Suprapubic skin (tissue), 4 donors: ENCODE measurements at regions not wholly inside any gene's neighbourhood (a gene's known extent, or its start where the extent isn't known, plus 50 kb on each side); places are given as distances from the start of the nearest gene placed in this dataset.
"Not testable (repeated sequence)": the region's sequence is repeated elsewhere in the genome, so short reads cannot be mapped to it uniquely, and the experiment has no call there.

ENCODE experiments used
- DNase-seq, 2 donors: peaks; one replicate each; pipeline ENCODE4 v3.0.0-alpha.2; 2019; ENCODE audit warnings: low spot score in 2 of 2
- H3K27ac ChIP-seq: fragments of 200-600 bp; sonication (generic); one replicate; pipeline ENCODE4 v1.5.1; 2019
- H3K27me3 ChIP-seq: fragments of 200-600 bp; sonication (generic); one replicate; pipeline ENCODE4 v1.5.1; 2019
- H3K36me3 ChIP-seq: fragments of 200-600 bp; sonication (generic); one replicate; pipeline ENCODE4 v1.5.1; 2019
- H3K4me1 ChIP-seq: fragments of 200-600 bp; sonication (generic); one replicate; pipeline ENCODE4 v1.5.1; 2019
- H3K4me3 ChIP-seq: fragments of 200-600 bp; sonication (generic); one replicate; pipeline ENCODE4 v1.5.1; 2019; ENCODE audit warnings: mild to moderate bottlenecking
- H3K9me3 ChIP-seq: fragments of 200-600 bp; sonication (generic); one replicate; pipeline ENCODE4 v1.5.1; 2019
- CTCF ChIP-seq, 2 donors: fragments of 200-600 bp in 1 of 2; fragments of 450-650 bp in 1 of 2; sonication (generic) in 1 of 2; IDR thresholded peaks; one replicate each; pipeline ENCODE4 v1.5.1; 2016 to 2019; ENCODE audit warnings: antibody characterized with exemption in 2 of 2, mild to moderate bottlenecking in 1 of 2, moderate library complexity in 1 of 2
- EP300 ChIP-seq: sonication (generic); formaldehyde crosslinking; IDR thresholded peaks from one replicate; pipeline ENCODE4 v1.6.1; 2017; ENCODE audit warnings: antibody characterized with exemption
- POLR2A ChIP-seq, 2 donors: fragments of 450-650 bp; IDR thresholded peaks; one replicate each; pipeline ENCODE4 v1.6.1; 2017; ENCODE audit warnings: antibody characterized with exemption in 2 of 2, mild to moderate bottlenecking in 2 of 2, moderate library complexity in 2 of 2
- POLR2AphosphoS5 ChIP-seq, 3 donors: sonication (generic); formaldehyde crosslinking; IDR thresholded peaks; one replicate each; pipeline ENCODE4 v1.6.1; 2017; ENCODE audit warnings: antibody characterized with exemption in 3 of 3
- WGBS: methylation state at CpG from one replicate; pipeline ENCODE4 v1.1.5; 2018; 5-methylcytosine and 5-hydroxymethylcytosine counted together

- no peak for TF ChIP-seq POLR2A (IDR thresholded peaks at IDR 0.05)
- no peak for TF ChIP-seq EP300
- no peak for TF ChIP-seq POLR2AphosphoS5 (IDR thresholded peaks at IDR 0.05)
- no peak for TF ChIP-seq CTCF (IDR thresholded peaks at IDR 0.05)
- H3K36me3 ChIP-seq, result no peaks in the 10 kb centered on the region
- H3K27ac ChIP-seq, result no peak overlapping the region
- H3K4me3 ChIP-seq, result no peak overlapping the region
- no peaks in the 10 kb centered on the region for H3K9me3 ChIP-seq
- H3K27me3 ChIP-seq, result no peaks in the 10 kb centered on the region
- no peak for DNase-seq
- 82% methylated on average over 6 of the region's 6 CpGs for WGBS
- peaks cover 28% of the 10 kb centered on the region for H3K4me1 ChIP-seq
These were observed 82.8 kb downstream of the BTG1 start for GRCh38 chr12:92062539-92063493.

GRCh38 chr12:92061061-92061460, 84.6 kb downstream of the BTG1 start:
- TF ChIP-seq CTCF (IDR thresholded peaks at IDR 0.05) (no peak), POLR2A (IDR thresholded peaks at IDR 0.05) (no peak), EP300 (no peak), POLR2AphosphoS5 (IDR thresholded peaks at IDR 0.05) (no peak)
- Histone ChIP-seq H3K9me3 (no peaks in the 10 kb centered on the region), H3K27me3 (no peaks in the 10 kb centered on the region), H3K36me3 (no peaks in the 10 kb centered on the region), H3K27ac (no peak overlapping the region), H3K4me1 (peaks cover 28% of the 10 kb centered on the region), H3K4me3 (no peak overlapping the region)
- no peak for DNase-seq

- 44% methylated on average over 2 of the region's 2 CpGs for WGBS
- no peak overlapping the region for H3K27ac ChIP-seq
- no peaks in the 10 kb centered on the region for H3K9me3 ChIP-seq
- no peak overlapping the region for H3K4me3 ChIP-seq
- no peaks in the 10 kb centered on the region for H3K27me3 ChIP-seq
- TF ChIP-seq POLR2AphosphoS5 (IDR thresholded peaks at IDR 0.05) (no peak), EP300 (no peak), POLR2A (IDR thresholded peaks at IDR 0.05) (no peak), CTCF (IDR thresholded peaks at IDR 0.05) (no peak)
- DNase-seq, result no peak
- H3K4me1 ChIP-seq, result peaks cover 22% of the 10 kb centered on the region
- no peaks in the 10 kb centered on the region for H3K36me3 ChIP-seq
These were observed 85.7 kb downstream of the BTG1 start for GRCh38 chr12:92059960-92060359.

GRCh38 chr12:92058664-92059063, 87.0 kb downstream of the BTG1 start:
- no peak for DNase-seq
- no peaks in the 10 kb centered on the region for H3K27me3 ChIP-seq
- peaks cover 13% of the 10 kb centered on the region for H3K4me1 ChIP-seq
- no peak overlapping the region for H3K27ac ChIP-seq
- TF ChIP-seq POLR2AphosphoS5 (IDR thresholded peaks at IDR 0.05) (no peak), CTCF (IDR thresholded peaks at IDR 0.05) (no peak), POLR2A (IDR thresholded peaks at IDR 0.05) (no peak), EP300 (no peak)
- WGBS, result 62% methylated on average over 1 of the region's 1 CpG
- H3K36me3 ChIP-seq, result no peaks in the 10 kb centered on the region
- no peaks in the 10 kb centered on the region for H3K9me3 ChIP-seq
- H3K4me3 ChIP-seq, result no peak overlapping the region

GRCh38 chr12:92056756-92057155, 88.9 kb downstream of the BTG1 start:
- H3K36me3 ChIP-seq, H3K4me3 ChIP-seq, H3K27ac ChIP-seq, H3K9me3 ChIP-seq, DNase-seq, H3K27me3 ChIP-seq: not testable (repeated sequence)
- WGBS, result 89% methylated on average over 1 of the region's 1 CpG
- peaks cover 13% of the 10 kb centered on the region for H3K4me1 ChIP-seq
